HEK293 (cell line): ENCODE measurements at regions not wholly inside any gene's neighbourhood (a gene's known extent, or its start where the extent isn't known, plus 50 kb on each side); places are given as distances from the start of the nearest gene placed in this dataset.
"Not testable (repeated sequence)": the region's sequence is repeated elsewhere in the genome, so short reads cannot be mapped to it uniquely, and the experiment has no call there.

ENCODE experiments used
- CTCF ChIA-PET: fragments of 350-600 bp; formaldehyde crosslinking; extraction: SDS; loops from one replicate; lab custom pipeline; 2021; ENCODE audit warnings: antibody characterized with exemption; lab: Yijun Ruan, JAX
- POLR2A ChIA-PET: fragments of 300-600 bp; formaldehyde crosslinking; extraction: SDS; loops from one replicate; lab custom pipeline; 2020; ENCODE audit warnings: antibody characterized with exemption, inconsistent platforms; lab: Yijun Ruan, JAX
- H3K27ac ChIP-seq: fragments of 200-500 bp; sonication (Bioruptor generic); 2 replicates; pipeline ENCODE4 v1.5.1; 2014; ENCODE audit warnings: low read depth, low read length, control low read depth, inconsistent platforms; ENCODE audit errors: extremely low read depth
- H3K36me3 ChIP-seq, 2 experiments: fragments of 200-500 bp in 1 of 2; sonication (Bioruptor generic) in 1 of 2; 1 replicate in 1 of 2; 2 replicates in 1 of 2; pipeline ENCODE4 v1.5.1; 2014 to 2017; ENCODE audit warnings: inconsistent platforms in 2 of 2, low read length in 2 of 2; ENCODE audit not compliant: control insufficient read depth in 2 of 2, insufficient read depth in 1 of 2
- H3K4me1 ChIP-seq: fragments of 200-500 bp; sonication (Bioruptor generic); 2 replicates; pipeline ENCODE4 v1.5.1; 2014; ENCODE audit warnings: mild to moderate bottlenecking, low read length, inconsistent platforms; ENCODE audit not compliant: control insufficient read depth, insufficient read depth
- H3K4me3 ChIP-seq: 2 replicates; pipeline ENCODE4 v1.5.1; 2011; ENCODE audit warnings: low read depth, mild to moderate bottlenecking, control low read depth, low read length, moderate library complexity
- H3K9me3 ChIP-seq: fragments of 200-500 bp; sonication (Bioruptor generic); 2 replicates; pipeline ENCODE4 v1.5.1; 2014; ENCODE audit warnings: low read depth, low read length, inconsistent platforms; ENCODE audit not compliant: control insufficient read depth, insufficient read depth
- BCL11B ChIP-seq: fragments of 450-650 bp; formaldehyde crosslinking; IDR thresholded peaks from 2 replicates; pipeline ENCODE4 v1.5.1; 2016; ENCODE audit warnings: low read depth, missing biosample characterization, missing genetic modification characterization
- HOXC10 ChIP-seq: sonication (generic); formaldehyde crosslinking; IDR thresholded peaks from 2 replicates; pipeline ENCODE4 v1.8.1; 2023; ENCODE audit warnings: mild to moderate bottlenecking, missing genetic modification reagents
- IKZF3 ChIP-seq: fragments of 450-650 bp; IDR thresholded peaks from 2 replicates; pipeline ENCODE4 v1.5.0; 2018; ENCODE audit warnings: missing biosample characterization, mild to moderate bottlenecking, missing genetic modification characterization, moderate library complexity
- MYNN ChIP-seq: fragments of 450-650 bp; formaldehyde crosslinking; IDR thresholded peaks from 2 replicates; pipeline ENCODE4 v1.5.1; 2016; ENCODE audit warnings: missing biosample characterization, missing genetic modification characterization, borderline replicate concordance
- ZBTB17 ChIP-seq: fragments of 450-650 bp; formaldehyde crosslinking; IDR thresholded peaks from 2 replicates; pipeline ENCODE4 v1.5.1; 2016; ENCODE audit warnings: missing biosample characterization, missing genetic modification characterization
- ZFHX2 ChIP-seq: fragments of 450-650 bp; formaldehyde crosslinking; conservative IDR thresholded peaks from 2 replicates; pipeline ENCODE4 v1.5.1; 2016; ENCODE audit warnings: missing biosample characterization, missing genetic modification characterization
- ZNF155 ChIP-seq: fragments of 450-650 bp; formaldehyde crosslinking; IDR thresholded peaks from 2 replicates; pipeline ENCODE4 v1.5.1; 2016; ENCODE audit warnings: missing biosample characterization, missing genetic modification characterization
- ZNF157 ChIP-seq: fragments of 450-650 bp; formaldehyde crosslinking; IDR thresholded peaks from 2 replicates; pipeline ENCODE4 v1.5.1; 2016; ENCODE audit warnings: missing biosample characterization, missing genetic modification characterization
- ZNF423 ChIP-seq: fragments of 450-650 bp; formaldehyde crosslinking; IDR thresholded peaks from 2 replicates; pipeline ENCODE4 v1.5.1; 2016; ENCODE audit warnings: missing biosample characterization, missing genetic modification characterization
- ZNF433 ChIP-seq: fragments of 450-650 bp; formaldehyde crosslinking; IDR thresholded peaks from 2 replicates; pipeline ENCODE4 v1.5.1; 2016; ENCODE audit warnings: missing biosample characterization, missing genetic modification characterization, low read depth
- ZNF558 ChIP-seq: fragments of 450-650 bp; formaldehyde crosslinking; IDR thresholded peaks from 2 replicates; pipeline ENCODE4 v1.5.1; 2016; ENCODE audit warnings: missing biosample characterization, missing genetic modification characterization
- ZNF626 ChIP-seq: fragments of 450-650 bp; sonication (Bioruptor Pico); formaldehyde crosslinking; IDR thresholded peaks from 2 replicates; pipeline ENCODE4 v1.5.1; 2018; ENCODE audit warnings: missing biosample characterization, missing genetic modification characterization, inconsistent platforms
- ZXDB ChIP-seq: fragments of 450-650 bp; formaldehyde crosslinking; IDR thresholded peaks from 2 replicates; pipeline ENCODE4 v1.5.1; 2016; ENCODE audit warnings: missing biosample characterization, missing genetic modification characterization
- TF ChIP-seq, protein P1 (sequence below): fragments of 450-650 bp; formaldehyde crosslinking; conservative IDR thresholded peaks from 2 replicates; pipeline ENCODE4 v1.5.1; 2016; ENCODE audit warnings: low read depth, missing biosample characterization, missing genetic modification characterization
- TF ChIP-seq, protein P2 (sequence below): sonication (generic); formaldehyde crosslinking; IDR thresholded peaks from 2 replicates; pipeline ENCODE4 v1.8.1; 2022; ENCODE audit warnings: mild to moderate bottlenecking, moderate library complexity, missing genetic modification reagents
- TF ChIP-seq, protein P3 (sequence below): IDR thresholded peaks from 2 replicates; pipeline ENCODE4 v1.6.1; 2011; ENCODE audit warnings: mild to moderate bottlenecking, low read depth, low read length, borderline replicate concordance
- TF ChIP-seq, protein P4 (sequence below): fragments of 450-650 bp; formaldehyde crosslinking; IDR thresholded peaks from 2 replicates; pipeline ENCODE4 v1.5.1; 2016; ENCODE audit warnings: missing biosample characterization, missing genetic modification characterization
- TF ChIP-seq, protein P5 (sequence below): fragments of 450-650 bp; formaldehyde crosslinking; IDR thresholded peaks from 2 replicates; pipeline ENCODE4 v1.5.1; 2016; ENCODE audit warnings: missing biosample characterization, missing genetic modification characterization
- TF ChIP-seq, protein P6 (sequence below): fragments of 450-650 bp; formaldehyde crosslinking; IDR thresholded peaks from 2 replicates; pipeline ENCODE4 v1.5.1; 2016; ENCODE audit warnings: missing biosample characterization, missing genetic modification characterization

DNA sequence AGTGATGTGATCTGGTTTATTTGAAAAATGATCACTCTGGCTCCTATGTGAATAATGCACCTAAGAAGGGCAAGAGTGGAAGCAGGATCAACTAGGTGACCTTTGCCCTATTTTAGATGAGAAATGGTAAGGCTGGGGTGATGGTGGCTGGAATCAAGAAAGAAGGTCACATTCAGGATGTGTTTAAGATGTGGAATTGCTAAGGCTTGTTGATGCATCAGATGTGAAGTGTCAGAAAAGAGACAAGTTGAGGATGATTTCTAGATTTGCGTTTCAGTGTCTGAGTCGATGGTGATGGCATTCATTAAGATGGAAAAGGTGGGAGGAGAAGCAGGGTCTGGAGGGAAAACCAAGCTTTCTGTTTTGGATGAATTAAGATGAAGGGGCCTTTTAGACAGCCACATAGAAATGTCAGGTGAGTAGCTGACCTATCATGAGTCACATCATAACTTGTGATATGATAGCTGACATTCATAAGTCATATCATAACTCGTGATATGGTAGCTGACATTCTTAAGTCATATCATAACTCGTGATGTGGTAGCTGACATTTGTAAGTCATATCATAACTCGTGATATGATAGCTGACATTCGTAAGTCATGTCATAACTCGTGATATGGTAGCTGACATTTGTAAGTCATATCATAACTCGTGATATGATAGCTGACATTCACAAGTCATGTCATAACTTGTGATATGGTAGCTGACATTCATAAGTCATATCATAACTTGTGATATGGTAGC, 101.2 kb upstream of the SEC11C start:
- no peak overlapping the region for H3K27ac ChIP-seq
- ChIA-PET POLR2A (no interaction called here), CTCF (interaction anchor here (0.9 to 1.0 kb wide), 2 partner anchors 8 to 256 kb away, joined by 3 read pairs; no protein-coding TSS in a partner anchor)
- H3K9me3 ChIP-seq = no peaks in the 10 kb centered on the region
- H3K4me1 ChIP-seq = no peaks in the 10 kb centered on the region
- TF ChIP-seq IKZF3 (tag by site-specific recombination) (no peak), ZNF558 (tag by site-specific recombination) (no peak), ZNF433 (tag by site-specific recombination) (no peak), ZNF157 (tag by site-specific recombination) (no peak)
- TF ChIP-seq, protein P1, sequence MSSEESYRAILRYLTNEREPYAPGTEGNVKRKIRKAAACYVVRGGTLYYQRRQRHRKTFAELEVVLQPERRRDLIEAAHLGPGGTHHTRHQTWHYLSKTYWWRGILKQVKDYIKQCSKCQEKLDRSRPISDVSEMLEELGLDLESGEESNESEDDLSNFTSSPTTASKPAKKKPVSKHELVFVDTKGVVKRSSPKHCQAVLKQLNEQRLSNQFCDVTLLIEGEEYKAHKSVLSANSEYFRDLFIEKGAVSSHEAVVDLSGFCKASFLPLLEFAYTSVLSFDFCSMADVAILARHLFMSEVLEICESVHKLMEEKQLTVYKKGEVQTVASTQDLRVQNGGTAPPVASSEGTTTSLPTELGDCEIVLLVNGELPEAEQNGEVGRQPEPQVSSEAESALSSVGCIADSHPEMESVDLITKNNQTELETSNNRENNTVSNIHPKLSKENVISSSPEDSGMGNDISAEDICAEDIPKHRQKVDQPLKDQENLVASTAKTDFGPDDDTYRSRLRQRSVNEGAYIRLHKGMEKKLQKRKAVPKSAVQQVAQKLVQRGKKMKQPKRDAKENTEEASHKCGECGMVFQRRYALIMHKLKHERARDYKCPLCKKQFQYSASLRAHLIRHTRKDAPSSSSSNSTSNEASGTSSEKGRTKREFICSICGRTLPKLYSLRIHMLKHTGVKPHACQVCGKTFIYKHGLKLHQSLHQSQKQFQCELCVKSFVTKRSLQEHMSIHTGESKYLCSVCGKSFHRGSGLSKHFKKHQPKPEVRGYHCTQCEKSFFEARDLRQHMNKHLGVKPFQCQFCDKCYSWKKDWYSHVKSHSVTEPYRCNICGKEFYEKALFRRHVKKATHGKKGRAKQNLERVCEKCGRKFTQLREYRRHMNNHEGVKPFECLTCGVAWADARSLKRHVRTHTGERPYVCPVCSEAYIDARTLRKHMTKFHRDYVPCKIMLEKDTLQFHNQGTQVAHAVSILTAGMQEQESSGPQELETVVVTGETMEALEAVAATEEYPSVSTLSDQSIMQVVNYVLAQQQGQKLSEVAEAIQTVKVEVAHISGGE = no peak
- TF ChIP-seq, protein P2, sequence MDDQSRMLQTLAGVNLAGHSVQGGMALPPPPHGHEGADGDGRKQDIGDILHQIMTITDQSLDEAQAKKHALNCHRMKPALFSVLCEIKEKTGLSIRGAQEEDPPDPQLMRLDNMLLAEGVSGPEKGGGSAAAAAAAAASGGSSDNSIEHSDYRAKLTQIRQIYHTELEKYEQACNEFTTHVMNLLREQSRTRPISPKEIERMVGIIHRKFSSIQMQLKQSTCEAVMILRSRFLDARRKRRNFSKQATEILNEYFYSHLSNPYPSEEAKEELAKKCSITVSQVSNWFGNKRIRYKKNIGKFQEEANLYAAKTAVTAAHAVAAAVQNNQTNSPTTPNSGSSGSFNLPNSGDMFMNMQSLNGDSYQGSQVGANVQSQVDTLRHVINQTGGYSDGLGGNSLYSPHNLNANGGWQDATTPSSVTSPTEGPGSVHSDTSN (CRISPR knock-in tag) = no peak
- no peak overlapping the region for H3K4me3 ChIP-seq
- no peaks in the 10 kb centered on the region for H3K36me3 ChIP-seq

DNA sequence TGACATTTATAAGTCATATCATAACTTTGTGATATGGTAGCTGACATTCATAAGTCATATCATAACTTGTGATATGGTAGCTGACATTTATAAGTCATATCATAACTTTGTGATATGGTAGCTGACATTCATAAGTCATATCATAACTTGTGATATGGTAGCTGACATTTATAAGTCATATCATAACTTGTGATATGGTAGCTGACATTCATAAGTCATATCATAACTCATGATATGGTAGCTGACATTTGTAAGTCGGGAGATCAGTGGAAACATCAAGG, 100.7 kb upstream of the SEC11C start:
- H3K36me3 ChIP-seq, H3K9me3 ChIP-seq, H3K4me3 ChIP-seq, CTCF ChIA-PET, H3K27ac ChIP-seq, POLR2A ChIA-PET, H3K4me1 ChIP-seq: not testable (repeated sequence)

DNA sequence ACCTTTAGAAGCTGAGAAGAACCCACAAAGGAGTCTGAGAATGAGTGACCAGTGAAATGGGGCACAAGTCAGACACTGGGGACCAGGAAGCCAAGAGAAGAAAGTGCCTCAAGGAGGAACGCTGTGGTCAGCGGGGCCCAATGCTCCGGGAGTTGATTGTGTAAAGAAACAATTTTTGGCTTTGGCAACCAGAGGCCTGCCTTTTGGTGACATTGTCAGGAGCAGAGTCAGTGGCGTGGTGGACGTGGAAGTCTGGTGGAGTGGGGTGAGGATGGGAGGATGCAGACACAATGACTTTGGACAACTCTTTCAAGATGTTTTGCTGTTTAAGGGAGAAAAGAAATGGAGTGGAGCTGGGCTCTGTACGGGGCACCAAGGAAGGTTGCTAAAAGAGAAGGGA, 100.2 kb upstream of the SEC11C start:
- Histone ChIP-seq H3K4me3 (no peak overlapping the region), H3K36me3 (no peaks in the 10 kb centered on the region), H3K27ac (no peak overlapping the region), H3K9me3 (no peaks in the 10 kb centered on the region), H3K4me1 (no peaks in the 10 kb centered on the region)
- ChIA-PET CTCF (no interaction called here), POLR2A (no interaction called here)
- TF ChIP-seq ZXDB (no peak), ZFHX2 (tag by site-specific recombination) (no peak), ZBTB17 (tag by site-specific recombination) (no peak), HOXC10 (no peak), BCL11B (tag by site-specific recombination) (no peak), ZNF423 (tag by site-specific recombination) (no peak), MYNN (tag by site-specific recombination) (no peak), ZNF626 (tag by site-specific recombination) (no peak), ZNF155 (no peak)
- TF ChIP-seq, protein P3, sequence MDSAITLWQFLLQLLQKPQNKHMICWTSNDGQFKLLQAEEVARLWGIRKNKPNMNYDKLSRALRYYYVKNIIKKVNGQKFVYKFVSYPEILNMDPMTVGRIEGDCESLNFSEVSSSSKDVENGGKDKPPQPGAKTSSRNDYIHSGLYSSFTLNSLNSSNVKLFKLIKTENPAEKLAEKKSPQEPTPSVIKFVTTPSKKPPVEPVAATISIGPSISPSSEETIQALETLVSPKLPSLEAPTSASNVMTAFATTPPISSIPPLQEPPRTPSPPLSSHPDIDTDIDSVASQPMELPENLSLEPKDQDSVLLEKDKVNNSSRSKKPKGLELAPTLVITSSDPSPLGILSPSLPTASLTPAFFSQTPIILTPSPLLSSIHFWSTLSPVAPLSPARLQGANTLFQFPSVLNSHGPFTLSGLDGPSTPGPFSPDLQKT = no peak
- TF ChIP-seq, protein P4, sequence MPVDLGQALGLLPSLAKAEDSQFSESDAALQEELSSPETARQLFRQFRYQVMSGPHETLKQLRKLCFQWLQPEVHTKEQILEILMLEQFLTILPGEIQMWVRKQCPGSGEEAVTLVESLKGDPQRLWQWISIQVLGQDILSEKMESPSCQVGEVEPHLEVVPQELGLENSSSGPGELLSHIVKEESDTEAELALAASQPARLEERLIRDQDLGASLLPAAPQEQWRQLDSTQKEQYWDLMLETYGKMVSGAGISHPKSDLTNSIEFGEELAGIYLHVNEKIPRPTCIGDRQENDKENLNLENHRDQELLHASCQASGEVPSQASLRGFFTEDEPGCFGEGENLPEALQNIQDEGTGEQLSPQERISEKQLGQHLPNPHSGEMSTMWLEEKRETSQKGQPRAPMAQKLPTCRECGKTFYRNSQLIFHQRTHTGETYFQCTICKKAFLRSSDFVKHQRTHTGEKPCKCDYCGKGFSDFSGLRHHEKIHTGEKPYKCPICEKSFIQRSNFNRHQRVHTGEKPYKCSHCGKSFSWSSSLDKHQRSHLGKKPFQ = no peak
- TF ChIP-seq, protein P5, sequence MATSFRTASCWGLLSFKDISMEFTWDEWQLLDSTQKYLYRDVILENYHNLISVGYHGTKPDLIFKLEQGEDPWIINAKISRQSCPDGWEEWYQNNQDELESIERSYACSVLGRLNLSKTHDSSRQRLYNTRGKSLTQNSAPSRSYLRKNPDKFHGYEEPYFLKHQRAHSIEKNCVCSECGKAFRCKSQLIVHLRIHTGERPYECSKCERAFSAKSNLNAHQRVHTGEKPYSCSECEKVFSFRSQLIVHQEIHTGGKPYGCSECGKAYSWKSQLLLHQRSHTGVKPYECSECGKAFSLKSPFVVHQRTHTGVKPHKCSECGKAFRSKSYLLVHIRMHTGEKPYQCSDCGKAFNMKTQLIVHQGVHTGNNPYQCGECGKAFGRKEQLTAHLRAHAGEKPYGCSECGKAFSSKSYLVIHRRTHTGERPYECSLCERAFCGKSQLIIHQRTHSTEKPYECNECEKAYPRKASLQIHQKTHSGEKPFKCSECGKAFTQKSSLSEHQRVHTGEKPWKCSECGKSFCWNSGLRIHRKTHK (tag by site-specific recombination) = no peak
- TF ChIP-seq, protein P6, sequence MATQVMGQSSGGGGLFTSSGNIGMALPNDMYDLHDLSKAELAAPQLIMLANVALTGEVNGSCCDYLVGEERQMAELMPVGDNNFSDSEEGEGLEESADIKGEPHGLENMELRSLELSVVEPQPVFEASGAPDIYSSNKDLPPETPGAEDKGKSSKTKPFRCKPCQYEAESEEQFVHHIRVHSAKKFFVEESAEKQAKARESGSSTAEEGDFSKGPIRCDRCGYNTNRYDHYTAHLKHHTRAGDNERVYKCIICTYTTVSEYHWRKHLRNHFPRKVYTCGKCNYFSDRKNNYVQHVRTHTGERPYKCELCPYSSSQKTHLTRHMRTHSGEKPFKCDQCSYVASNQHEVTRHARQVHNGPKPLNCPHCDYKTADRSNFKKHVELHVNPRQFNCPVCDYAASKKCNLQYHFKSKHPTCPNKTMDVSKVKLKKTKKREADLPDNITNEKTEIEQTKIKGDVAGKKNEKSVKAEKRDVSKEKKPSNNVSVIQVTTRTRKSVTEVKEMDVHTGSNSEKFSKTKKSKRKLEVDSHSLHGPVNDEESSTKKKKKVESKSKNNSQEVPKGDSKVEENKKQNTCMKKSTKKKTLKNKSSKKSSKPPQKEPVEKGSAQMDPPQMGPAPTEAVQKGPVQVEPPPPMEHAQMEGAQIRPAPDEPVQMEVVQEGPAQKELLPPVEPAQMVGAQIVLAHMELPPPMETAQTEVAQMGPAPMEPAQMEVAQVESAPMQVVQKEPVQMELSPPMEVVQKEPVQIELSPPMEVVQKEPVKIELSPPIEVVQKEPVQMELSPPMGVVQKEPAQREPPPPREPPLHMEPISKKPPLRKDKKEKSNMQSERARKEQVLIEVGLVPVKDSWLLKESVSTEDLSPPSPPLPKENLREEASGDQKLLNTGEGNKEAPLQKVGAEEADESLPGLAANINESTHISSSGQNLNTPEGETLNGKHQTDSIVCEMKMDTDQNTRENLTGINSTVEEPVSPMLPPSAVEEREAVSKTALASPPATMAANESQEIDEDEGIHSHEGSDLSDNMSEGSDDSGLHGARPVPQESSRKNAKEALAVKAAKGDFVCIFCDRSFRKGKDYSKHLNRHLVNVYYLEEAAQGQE (tag by site-specific recombination) = no peak
